ENCODE measurements at regions not wholly inside any gene's neighbourhood (a gene's known extent, or its start where the extent isn't known, plus 50 kb on each side); places are given as distances from the start of the nearest gene placed in this dataset.
"Not testable (repeated sequence)": the region's sequence is repeated elsewhere in the genome, so short reads cannot be mapped to it uniquely, and the experiment has no call there.

DNA sequence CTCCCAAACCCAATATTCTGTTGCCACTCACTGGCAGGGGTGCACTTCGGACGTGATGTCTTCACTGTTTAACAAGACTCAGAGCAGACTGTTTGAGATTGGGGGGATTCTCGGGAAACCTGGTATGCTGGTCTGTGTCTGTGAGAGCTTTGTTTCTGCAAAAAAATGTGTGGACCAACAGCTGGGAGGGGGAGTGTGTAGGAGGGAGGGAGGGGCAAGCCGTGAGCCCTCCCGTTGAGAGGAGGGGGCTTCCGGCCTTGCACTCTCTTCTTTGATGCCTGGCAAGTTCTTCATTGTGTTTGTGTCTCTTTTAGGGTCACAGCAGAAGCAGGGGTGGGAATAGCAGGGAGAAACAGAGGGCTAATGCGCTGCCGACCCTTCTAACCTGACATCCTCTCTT, 74.9 kb upstream of the NDN start:
- no peak overlapping the region for H3K4me3 Mint-ChIP-seq

DNA sequence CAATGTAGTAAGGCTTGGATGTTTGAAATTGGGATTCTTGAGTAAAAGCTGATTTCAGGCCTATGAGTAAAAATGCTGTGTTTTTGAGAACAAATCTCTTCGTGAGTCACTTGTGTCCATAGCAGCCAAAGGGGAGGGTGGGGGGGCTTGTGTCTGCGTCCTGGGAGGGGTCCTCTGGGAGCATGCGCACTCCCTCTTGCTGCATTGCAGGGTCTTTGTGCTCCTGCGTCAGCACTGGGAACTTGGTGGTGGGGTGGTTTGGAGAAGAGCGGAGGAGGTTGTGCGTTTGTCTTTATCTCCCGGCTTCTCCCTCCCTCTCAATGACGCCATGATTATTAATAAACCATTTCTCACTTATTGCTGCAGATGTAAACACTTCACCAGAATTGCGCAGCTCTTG, 75.9 kb upstream of the NDN start:
- Mint-ChIP-seq H3K4me3 (no peak overlapping the region), H3K27ac (no peak overlapping the region), H3K9me3 (peaks cover 38% of the 10 kb centered on the region), H3K4me1 (peaks cover 4% of the 10 kb centered on the region), H3K36me3 (ENCODE audit: low read depth) (peaks cover 4% of the 10 kb centered on the region), H3K27me3 (ENCODE audit: low read depth) (no peaks in the 10 kb centered on the region)
- TF ChIP-seq, protein P1, sequence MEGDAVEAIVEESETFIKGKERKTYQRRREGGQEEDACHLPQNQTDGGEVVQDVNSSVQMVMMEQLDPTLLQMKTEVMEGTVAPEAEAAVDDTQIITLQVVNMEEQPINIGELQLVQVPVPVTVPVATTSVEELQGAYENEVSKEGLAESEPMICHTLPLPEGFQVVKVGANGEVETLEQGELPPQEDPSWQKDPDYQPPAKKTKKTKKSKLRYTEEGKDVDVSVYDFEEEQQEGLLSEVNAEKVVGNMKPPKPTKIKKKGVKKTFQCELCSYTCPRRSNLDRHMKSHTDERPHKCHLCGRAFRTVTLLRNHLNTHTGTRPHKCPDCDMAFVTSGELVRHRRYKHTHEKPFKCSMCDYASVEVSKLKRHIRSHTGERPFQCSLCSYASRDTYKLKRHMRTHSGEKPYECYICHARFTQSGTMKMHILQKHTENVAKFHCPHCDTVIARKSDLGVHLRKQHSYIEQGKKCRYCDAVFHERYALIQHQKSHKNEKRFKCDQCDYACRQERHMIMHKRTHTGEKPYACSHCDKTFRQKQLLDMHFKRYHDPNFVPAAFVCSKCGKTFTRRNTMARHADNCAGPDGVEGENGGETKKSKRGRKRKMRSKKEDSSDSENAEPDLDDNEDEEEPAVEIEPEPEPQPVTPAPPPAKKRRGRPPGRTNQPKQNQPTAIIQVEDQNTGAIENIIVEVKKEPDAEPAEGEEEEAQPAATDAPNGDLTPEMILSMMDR (IDR thresholded peaks at IDR 0.05; ENCODE audit: unreplicated experiment in 3 of 3), result no peak

More for the DNA sequence above, 74.9 kb upstream of the NDN start:
- Mint-ChIP-seq H3K9me3 (peaks cover 37% of the 10 kb centered on the region), H3K27me3 (ENCODE audit: low read depth) (no peaks in the 10 kb centered on the region), H3K4me1 (peaks cover 4% of the 10 kb centered on the region), H3K27ac (no peak overlapping the region), H3K36me3 (ENCODE audit: low read depth) (peaks cover 4% of the 10 kb centered on the region)
- TF ChIP-seq, protein P1 (IDR thresholded peaks at IDR 0.05; ENCODE audit: unreplicated experiment in 3 of 3), result no peak

DNA sequence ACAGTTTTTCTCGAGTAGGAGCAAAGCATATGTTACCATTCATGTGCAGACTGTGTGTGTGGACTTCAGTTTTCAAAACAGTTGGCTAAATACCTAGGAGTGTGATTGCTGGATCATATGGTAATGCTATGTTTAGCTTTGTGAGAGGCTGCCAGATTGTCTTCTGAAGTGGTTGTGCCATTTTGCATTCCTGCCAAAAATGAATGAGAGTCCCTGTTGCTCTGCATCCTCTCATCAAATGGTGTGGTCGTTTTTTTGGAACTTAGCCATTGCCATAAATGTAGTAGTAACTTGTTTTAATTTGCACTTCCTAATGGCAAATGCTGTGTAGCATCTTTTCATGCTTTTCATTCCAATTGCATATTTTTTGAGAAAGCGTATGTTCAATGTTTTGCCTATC, 77.2 kb upstream of the NDN start:
- TF ChIP-seq, protein P1 (IDR thresholded peaks at IDR 0.05; ENCODE audit: unreplicated experiment in 3 of 3), result no peak
- peaks cover 3% of the 10 kb centered on the region for H3K27me3 Mint-ChIP-seq (ENCODE audit: low read depth)

DNA sequence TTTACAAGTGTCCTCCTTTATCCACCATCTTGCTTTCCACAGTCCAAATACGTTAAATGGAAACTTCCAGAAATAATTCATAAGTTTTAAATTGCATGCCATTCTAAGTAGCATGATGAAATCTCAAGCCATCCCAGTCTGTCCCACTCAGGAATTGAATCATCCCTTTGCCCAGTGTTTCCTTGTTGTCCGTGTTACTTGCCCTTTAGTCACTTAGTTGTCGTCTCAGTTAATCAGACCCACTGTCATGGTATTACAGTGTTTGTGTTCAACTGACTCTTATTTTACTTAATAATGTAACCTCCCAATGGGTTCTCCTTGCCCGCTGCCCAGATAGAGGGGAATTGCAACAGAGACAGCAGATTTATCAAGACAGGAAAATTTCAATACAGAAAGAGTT, 77.6 kb upstream of the NDN start:
- Mint-ChIP-seq H3K27me3 (ENCODE audit: low read depth) (peaks cover 3% of the 10 kb centered on the region), H3K4me1 (no peaks in the 10 kb centered on the region), H3K36me3 (ENCODE audit: low read depth) (peaks cover 4% of the 10 kb centered on the region), H3K27ac (no peak overlapping the region), H3K4me3 (no peak overlapping the region), H3K9me3 (peaks cover 41% of the 10 kb centered on the region)
- TF ChIP-seq, protein P1 (IDR thresholded peaks at IDR 0.05; ENCODE audit: unreplicated experiment in 3 of 3), result no peak

More for the DNA sequence above, 77.2 kb upstream of the NDN start:
- Mint-ChIP-seq H3K4me1 (no peaks in the 10 kb centered on the region), H3K36me3 (ENCODE audit: low read depth) (peaks cover 4% of the 10 kb centered on the region), H3K9me3 (peaks cover 43% of the 10 kb centered on the region), H3K27ac (no peak overlapping the region), H3K4me3 (no peak overlapping the region)

DNA sequence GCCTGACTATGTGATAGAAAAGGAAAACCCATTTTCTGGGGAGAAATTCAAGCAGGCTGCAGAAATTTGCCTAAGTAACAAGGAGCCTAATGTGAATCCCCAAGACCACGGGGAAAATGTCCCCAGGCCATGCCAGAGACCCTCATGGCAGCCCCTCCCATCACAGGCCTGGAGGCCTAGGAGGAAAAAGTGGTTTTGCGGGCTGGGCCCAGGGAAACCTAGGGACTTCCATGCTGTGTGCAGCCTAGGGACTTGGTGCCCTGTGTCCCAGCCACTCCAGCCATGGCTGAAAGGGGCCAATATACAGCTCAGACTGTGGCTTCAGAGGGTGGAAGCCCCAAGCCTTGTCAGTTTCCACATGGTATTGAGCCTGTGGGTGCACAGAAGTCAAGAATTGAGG, 79.7 kb upstream of the NDN start:
- H3K36me3 Mint-ChIP-seq (ENCODE audit: low read depth); H3K4me3 Mint-ChIP-seq; H3K27ac Mint-ChIP-seq; H3K27me3 Mint-ChIP-seq (ENCODE audit: low read depth); H3K4me1 Mint-ChIP-seq: not testable (repeated sequence)
- peaks cover 44% of the 10 kb centered on the region for H3K9me3 Mint-ChIP-seq

DNA sequence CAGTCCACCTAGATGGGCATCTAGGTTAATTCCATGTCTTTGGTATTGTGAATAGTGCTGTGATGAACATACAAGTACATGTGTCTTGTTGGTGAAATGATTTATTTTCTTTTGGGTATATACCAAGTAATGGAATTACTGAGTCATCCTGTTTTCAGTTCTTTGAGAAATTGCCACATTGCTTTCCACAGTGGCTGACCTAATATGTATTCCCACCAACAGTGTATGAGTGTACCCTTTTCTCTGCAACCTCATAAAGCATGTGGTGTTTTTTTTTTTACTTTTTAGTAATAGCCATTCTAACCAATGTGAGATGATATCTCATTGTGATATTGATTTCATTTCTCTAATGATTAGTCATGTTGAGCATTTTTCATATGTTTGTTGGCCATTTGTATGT, 86.0 kb upstream of the NDN start:
- Mint-ChIP-seq H3K9me3 (peaks cover 43% of the 10 kb centered on the region), H3K27me3 (ENCODE audit: low read depth) (peaks cover 3% of the 10 kb centered on the region), H3K27ac (no peak overlapping the region), H3K36me3 (ENCODE audit: low read depth) (no peaks in the 10 kb centered on the region), H3K4me3 (no peak overlapping the region), H3K4me1 (peaks cover 8% of the 10 kb centered on the region)
- TF ChIP-seq, protein P1 (IDR thresholded peaks at IDR 0.05; ENCODE audit: unreplicated experiment in 3 of 3), result no peak
